ENCODE measurements at regions not wholly inside any gene's neighbourhood (a gene's known extent, or its start where the extent isn't known, plus 50 kb on each side); places are given as distances from the start of the nearest gene placed in this dataset.

DNA sequence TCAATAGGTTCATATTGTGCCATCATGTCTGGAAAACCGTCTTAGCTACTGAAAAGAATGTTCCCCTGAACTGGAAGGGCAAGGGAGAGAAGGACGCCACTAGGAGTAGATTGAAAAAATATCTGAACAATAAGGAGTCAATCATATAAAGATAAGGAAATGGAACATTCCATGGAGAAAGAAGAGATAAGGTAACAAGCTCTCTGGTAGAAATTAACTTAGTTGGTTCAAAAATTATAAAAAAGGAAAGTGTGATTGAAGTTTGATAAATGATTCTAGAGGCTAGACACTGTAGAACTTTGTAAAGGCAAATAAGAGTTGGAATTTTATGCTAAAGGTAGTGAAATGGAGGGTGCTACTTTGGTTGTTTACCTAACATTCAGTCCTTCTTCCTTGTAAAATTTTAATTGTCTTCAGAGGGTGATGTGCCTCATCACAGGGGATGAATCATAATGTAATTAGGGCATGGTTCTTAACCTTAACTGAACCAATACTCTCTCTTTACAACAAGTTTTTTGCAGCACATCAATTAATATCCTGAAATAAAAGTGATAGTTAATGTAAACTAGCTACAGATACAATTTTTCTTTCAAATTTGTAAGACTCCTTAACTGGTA is 135.5 kb downstream of the GPX5 start:
- Histone ChIP-seq H3K4me1 (ENCODE audit: control insufficient read depth in 1 of 2, extremely low read depth in 1 of 2, insufficient read depth in 2 of 2, low read length in 2 of 2) (peaks cover 2 to 11% of the 10 kb centered on the region in 2 experiments), H3K27me3 (replicated peaks in 1 of 2; ENCODE audit: control insufficient read depth in 2 of 2, extremely low read depth in 1 of 2, insufficient read depth in 2 of 2, low read length in 1 of 2) (peaks cover 17 to 25% of the 10 kb centered on the region in 2 experiments), H3K36me3 (ENCODE audit: control insufficient read depth in 2 of 2, extremely low read depth in 1 of 2, insufficient read depth in 1 of 2, low read length in 1 of 2) (no peaks in the 10 kb centered on the region), H3K9me3 (no peaks in the 10 kb centered on the region), H3K4me3 (ENCODE audit: control insufficient read depth in 1 of 2, extremely low read depth in 1 of 2, low read length in 1 of 2) (no peak overlapping the region), H3K27ac (ENCODE audit: low read length) (no peak overlapping the region)
- Mint-ChIP-seq H3K4me3 (no peak overlapping the region), H3K27ac (no peak overlapping the region), H3K9me3 (no peaks in the 10 kb centered on the region), H3K36me3 (no peaks in the 10 kb centered on the region), H3K27me3 (peaks cover 63 to 67% of the 10 kb centered on the region in 2 donors), H3K4me1 (peaks cover 21 to 27% (median 22%) of the 10 kb centered on the region in 3 donors)
- DNase-seq (no peak), ATAC-seq (replicated peaks in 1 of 4) (no peak)
- no CpG with 5 or more reads among the region's 2 CpGs for WGBS (ENCODE audit: insufficient coverage)
- ChIA-PET CTCF (no interaction called here), POLR2A (no interaction called here)

DNA sequence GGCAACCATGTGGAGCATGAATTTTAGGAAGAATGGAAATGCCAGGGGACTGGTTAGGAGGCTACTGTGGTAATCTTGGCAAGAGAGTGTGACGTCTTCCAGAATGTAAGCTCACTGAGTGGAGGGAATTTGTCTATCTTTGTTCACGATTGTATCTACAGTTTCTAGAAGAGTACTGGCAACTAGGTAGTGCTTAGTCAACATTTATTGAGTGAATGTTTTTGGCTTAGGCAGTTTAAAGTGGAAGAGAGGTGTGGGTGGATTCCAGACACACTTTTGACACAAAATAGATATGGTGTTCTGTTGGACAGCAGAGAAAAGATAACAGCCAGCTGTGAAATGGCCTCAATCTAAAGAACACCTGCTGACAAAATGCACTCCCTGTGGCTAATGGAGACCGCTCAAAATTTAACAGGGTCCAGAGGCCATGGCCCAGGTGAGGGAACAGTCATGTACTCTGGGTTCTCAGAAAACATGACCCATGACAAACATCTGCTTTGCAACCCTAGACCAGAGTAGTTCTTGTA is 139.3 kb downstream of the GPX5 start:
- H3K27ac Mint-ChIP-seq: no peak overlapping the region
- no peak overlapping the region for H3K27ac ChIP-seq (ENCODE audit: low read length)
- H3K36me3 Mint-ChIP-seq: no peaks in the 10 kb centered on the region
- ChIA-PET CTCF (no interaction called here), POLR2A (no interaction called here)
- 93% methylated on average over 3 of the region's 3 CpGs for WGBS (ENCODE audit: insufficient coverage)
- H3K9me3 Mint-ChIP-seq: no peaks in the 10 kb centered on the region
- ATAC-seq (replicated peaks in 1 of 4): no peak
- no peaks in the 10 kb centered on the region for H3K4me1 ChIP-seq (ENCODE audit: control insufficient read depth in 1 of 2, extremely low read depth in 1 of 2, insufficient read depth in 2 of 2, low read length in 2 of 2)
- H3K27me3 ChIP-seq (replicated peaks in 1 of 2; ENCODE audit: control insufficient read depth in 2 of 2, extremely low read depth in 1 of 2, insufficient read depth in 2 of 2, low read length in 1 of 2): peaks cover 2 to 10% of the 10 kb centered on the region in 2 experiments
- no peaks in the 10 kb centered on the region for H3K4me1 Mint-ChIP-seq
- no peaks in the 10 kb centered on the region for H3K36me3 ChIP-seq (ENCODE audit: control insufficient read depth in 2 of 2, extremely low read depth in 1 of 2, insufficient read depth in 1 of 2, low read length in 1 of 2)
- H3K9me3 ChIP-seq: no peaks in the 10 kb centered on the region
- no peak overlapping the region for H3K4me3 Mint-ChIP-seq
- no peak overlapping the region for H3K4me3 ChIP-seq (ENCODE audit: control insufficient read depth in 1 of 2, extremely low read depth in 1 of 2, low read length in 1 of 2)
- no peak for DNase-seq
- H3K27me3 Mint-ChIP-seq: peaks cover 41 to 51% of the 10 kb centered on the region in 2 donors

DNA sequence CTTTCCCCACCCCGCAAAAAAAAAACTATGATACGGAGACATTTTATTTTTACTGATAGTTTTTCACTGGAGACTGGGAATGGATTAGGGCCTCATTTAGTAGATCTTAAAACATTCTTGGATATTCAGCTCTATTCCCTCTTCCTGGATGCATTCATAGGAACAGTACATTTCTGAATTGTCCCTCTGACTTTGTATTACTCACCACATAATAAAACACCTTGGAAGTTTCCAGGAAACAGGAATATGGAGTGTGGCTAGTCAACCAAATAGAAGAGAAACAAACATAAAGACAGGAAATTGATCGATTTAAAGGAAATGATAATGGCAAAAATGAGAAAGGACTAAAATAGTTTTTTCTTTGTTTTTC is 147.7 kb downstream of the GPX5 start:
- POLR2A ChIA-PET: interaction anchor here in 1 of 2 donors (1.0 kb wide), 1 partner anchor 780 kb away, joined by 3 read pairs; a partner anchor contains a TSS
- H3K9me3 ChIP-seq: no peaks in the 10 kb centered on the region
- no peak for ATAC-seq (replicated peaks in 1 of 4)
- no peaks in the 10 kb centered on the region for H3K36me3 ChIP-seq (ENCODE audit: control insufficient read depth in 2 of 2, extremely low read depth in 1 of 2, insufficient read depth in 1 of 2, low read length in 1 of 2)
- Mint-ChIP-seq H3K4me1 (peaks cover 15 to 16% (median 16%) of the 10 kb centered on the region in 3 donors), H3K4me3 (peak overlapping the region in 1 of 3 donors; percentile 80), H3K9me3 (peaks cover 0 to 4% (median 0%) of the 10 kb centered on the region in 3 donors), H3K27ac (no peak overlapping the region), H3K36me3 (no peaks in the 10 kb centered on the region), H3K27me3 (peaks cover 55 to 69% of the 10 kb centered on the region in 2 donors)
- no peak for DNase-seq
- H3K4me3 ChIP-seq (ENCODE audit: control insufficient read depth in 1 of 2, extremely low read depth in 1 of 2, low read length in 1 of 2): no peak overlapping the region
- WGBS (ENCODE audit: insufficient coverage): 10% methylated on average over 1 of the region's 3 CpGs
- CTCF ChIA-PET: interaction anchor here (0.6 to 1.1 kb wide), 2 partner anchors 11 to 208 kb away, joined by 3 to 5 read pairs; no protein-coding TSS in a partner anchor
- no peak overlapping the region for H3K27ac ChIP-seq (ENCODE audit: low read length)
- H3K4me1 ChIP-seq (ENCODE audit: control insufficient read depth in 1 of 2, extremely low read depth in 1 of 2, insufficient read depth in 2 of 2, low read length in 2 of 2): peaks cover 0 to 10% of the 10 kb centered on the region in 2 experiments
- H3K27me3 ChIP-seq (replicated peaks in 1 of 2; ENCODE audit: control insufficient read depth in 2 of 2, extremely low read depth in 1 of 2, insufficient read depth in 2 of 2, low read length in 1 of 2): peaks cover 15 to 46% of the 10 kb centered on the region in 2 experiments

DNA sequence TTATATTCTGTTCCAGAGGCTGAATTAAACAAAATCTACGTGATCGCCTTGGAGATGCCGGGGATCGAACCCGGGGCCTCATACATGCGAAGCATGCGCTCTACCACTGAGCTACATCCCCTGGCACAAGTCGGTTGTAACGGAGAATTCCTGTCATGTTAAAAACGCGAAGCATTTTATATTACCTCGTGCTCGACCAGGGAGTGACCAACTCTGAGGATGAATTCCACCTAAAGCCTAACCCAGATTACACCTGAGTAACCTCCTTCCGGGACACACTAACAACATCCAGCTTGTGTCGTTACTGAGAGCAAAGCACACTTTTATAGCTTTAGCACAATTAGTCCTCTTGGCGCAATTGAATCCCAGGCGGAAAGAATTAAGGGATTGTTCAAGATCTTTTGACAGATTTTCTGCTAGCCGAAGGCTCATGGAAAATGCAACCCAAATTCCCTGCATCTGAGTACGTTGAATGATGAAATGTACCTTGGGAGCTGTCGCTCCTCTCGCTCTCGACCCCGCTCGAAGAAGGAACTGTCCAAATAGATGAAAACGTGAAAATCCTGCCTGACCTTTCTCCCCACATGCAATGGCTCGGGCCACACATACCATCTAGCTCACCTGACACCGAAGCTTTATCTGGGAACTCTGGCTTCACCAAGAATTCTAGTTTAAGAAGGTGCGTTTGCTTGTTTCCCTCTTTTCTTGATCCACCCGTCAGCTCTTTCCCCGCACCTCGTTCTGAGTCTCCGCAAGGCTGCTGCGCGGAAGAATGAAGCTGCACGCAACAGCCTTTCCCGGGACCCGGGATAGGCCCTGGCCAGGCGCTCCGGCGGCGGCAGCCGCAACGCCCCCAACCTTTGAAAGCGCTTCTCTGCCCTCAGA is 148.3 kb downstream of the GPX5 start:
- POLR2A ChIA-PET: interaction anchor here in 1 of 2 donors (1.0 kb wide), 1 partner anchor 781 kb away, joined by 3 read pairs; a partner anchor contains a TSS
- Mint-ChIP-seq H3K4me1 (peaks cover 15 to 16% (median 16%) of the 10 kb centered on the region in 3 donors), H3K27me3 (peaks cover 53 to 72% of the 10 kb centered on the region in 2 donors), H3K4me3 (peak overlapping the region in 2 of 3 donors; percentile 32 to 80), H3K36me3 (no peaks in the 10 kb centered on the region), H3K27ac (no peak overlapping the region), H3K9me3 (peaks cover 0 to 4% (median 0%) of the 10 kb centered on the region in 3 donors)
- CTCF ChIA-PET: interaction anchor here in 1 of 2 donors (1.1 kb wide), 1 partner anchor 10 kb away, joined by 3 read pairs; no protein-coding TSS in a partner anchor
- Histone ChIP-seq H3K27ac (ENCODE audit: low read length) (no peak overlapping the region), H3K4me3 (ENCODE audit: control insufficient read depth in 1 of 2, extremely low read depth in 1 of 2, low read length in 1 of 2) (no peak overlapping the region), H3K4me1 (ENCODE audit: control insufficient read depth in 1 of 2, extremely low read depth in 1 of 2, insufficient read depth in 2 of 2, low read length in 2 of 2) (peaks cover 0 to 10% of the 10 kb centered on the region in 2 experiments), H3K36me3 (ENCODE audit: control insufficient read depth in 2 of 2, extremely low read depth in 1 of 2, insufficient read depth in 1 of 2, low read length in 1 of 2) (no peaks in the 10 kb centered on the region), H3K9me3 (no peaks in the 10 kb centered on the region), H3K27me3 (replicated peaks in 1 of 2; ENCODE audit: control insufficient read depth in 2 of 2, extremely low read depth in 1 of 2, insufficient read depth in 2 of 2, low read length in 1 of 2) (peaks cover 13 to 46% of the 10 kb centered on the region in 2 experiments)
- ATAC-seq (replicated peaks in 1 of 4): no peak
- WGBS (ENCODE audit: insufficient coverage): 6% methylated on average over 34 of the region's 44 CpGs
- DNase-seq: peak in 3 of 35 experiments; percentile 5 to 17 (median 16)

DNA sequence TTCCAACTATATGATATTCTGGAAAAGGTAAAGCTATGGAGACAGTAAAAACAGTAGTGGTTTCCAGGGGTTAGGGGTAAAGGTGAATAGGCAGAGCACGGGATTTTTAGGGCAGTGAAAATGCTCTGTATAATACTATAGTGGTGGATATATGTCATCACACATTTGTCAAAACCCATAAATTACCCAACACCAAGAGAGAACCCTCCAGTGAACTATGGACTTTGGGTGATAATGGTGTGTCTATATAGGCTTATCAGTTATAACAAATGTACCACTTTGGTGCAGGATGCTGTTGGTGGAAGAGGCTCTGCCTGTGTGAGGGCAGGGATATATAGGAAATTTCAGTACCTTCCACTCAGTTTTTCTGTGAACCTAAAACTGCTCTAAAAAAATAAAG is 149.9 kb downstream of the GPX5 start:
- no peaks in the 10 kb centered on the region for H3K9me3 ChIP-seq
- ChIA-PET CTCF (no interaction called here), POLR2A (no interaction called here)
- Mint-ChIP-seq H3K27ac (no peak overlapping the region), H3K4me1 (peaks cover 15 to 16% (median 16%) of the 10 kb centered on the region in 3 donors), H3K9me3 (peaks cover 0 to 4% (median 0%) of the 10 kb centered on the region in 3 donors), H3K36me3 (no peaks in the 10 kb centered on the region), H3K27me3 (peaks cover 54 to 72% of the 10 kb centered on the region in 2 donors), H3K4me3 (no peak overlapping the region)
- H3K27ac ChIP-seq (ENCODE audit: low read length): no peak overlapping the region
- DNase-seq (no peak), ATAC-seq (replicated peaks in 1 of 4) (no peak)
- peaks cover 0 to 10% of the 10 kb centered on the region in 2 experiments for H3K4me1 ChIP-seq (ENCODE audit: control insufficient read depth in 1 of 2, extremely low read depth in 1 of 2, insufficient read depth in 2 of 2, low read length in 2 of 2)
- no CpG with 5 or more reads among the region's 1 CpG for WGBS (ENCODE audit: insufficient coverage)
- no peak overlapping the region for H3K4me3 ChIP-seq (ENCODE audit: control insufficient read depth in 1 of 2, extremely low read depth in 1 of 2, low read length in 1 of 2)
- H3K27me3 ChIP-seq (replicated peaks in 1 of 2; ENCODE audit: control insufficient read depth in 2 of 2, extremely low read depth in 1 of 2, insufficient read depth in 2 of 2, low read length in 1 of 2): peaks cover 13 to 41% of the 10 kb centered on the region in 2 experiments
- no peaks in the 10 kb centered on the region for H3K36me3 ChIP-seq (ENCODE audit: control insufficient read depth in 2 of 2, extremely low read depth in 1 of 2, insufficient read depth in 1 of 2, low read length in 1 of 2)

DNA sequence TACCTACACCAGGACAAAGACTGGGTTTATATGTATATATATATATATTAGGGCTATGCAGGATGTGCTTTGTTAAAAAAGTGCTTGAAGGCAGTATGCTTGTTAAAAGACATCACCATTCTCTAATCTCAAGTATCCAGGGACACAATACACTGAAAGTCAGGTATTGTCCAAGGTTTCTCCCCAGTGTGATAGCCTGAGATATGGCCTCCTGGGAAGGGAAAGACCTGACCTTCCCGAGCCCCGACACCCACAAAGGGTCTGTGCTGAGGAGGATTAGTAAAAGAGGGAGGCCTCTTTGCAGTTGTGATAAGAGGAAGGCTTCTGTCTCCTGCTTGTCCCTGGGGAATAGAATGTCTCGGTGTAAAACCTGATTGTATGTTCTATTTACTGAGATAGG is 156.9 kb downstream of the GPX5 start:
- Histone ChIP-seq H3K27me3 (replicated peaks in 1 of 2; ENCODE audit: control insufficient read depth in 2 of 2, extremely low read depth in 1 of 2, insufficient read depth in 2 of 2, low read length in 1 of 2) (peaks cover 15 to 21% of the 10 kb centered on the region in 2 experiments), H3K27ac (ENCODE audit: low read length) (no peak overlapping the region), H3K4me3 (ENCODE audit: control insufficient read depth in 1 of 2, extremely low read depth in 1 of 2, low read length in 1 of 2) (no peak overlapping the region), H3K9me3 (no peaks in the 10 kb centered on the region), H3K36me3 (ENCODE audit: control insufficient read depth in 2 of 2, extremely low read depth in 1 of 2, insufficient read depth in 1 of 2, low read length in 1 of 2) (no peaks in the 10 kb centered on the region), H3K4me1 (ENCODE audit: control insufficient read depth in 1 of 2, extremely low read depth in 1 of 2, insufficient read depth in 2 of 2, low read length in 2 of 2) (no peaks in the 10 kb centered on the region)
- no peak overlapping the region for H3K27ac Mint-ChIP-seq
- ATAC-seq (replicated peaks in 1 of 4): no peak
- 43% methylated on average over 1 of the region's 3 CpGs for WGBS (ENCODE audit: insufficient coverage)
- H3K36me3 Mint-ChIP-seq: no peaks in the 10 kb centered on the region
- ChIA-PET CTCF (no interaction called here), POLR2A (no interaction called here)
- H3K4me3 Mint-ChIP-seq: no peak overlapping the region
- H3K4me1 Mint-ChIP-seq: peaks cover 0 to 23% (median 2%) of the 10 kb centered on the region in 3 donors
- DNase-seq: no peak
- H3K27me3 Mint-ChIP-seq: peaks cover 71 to 74% of the 10 kb centered on the region in 2 donors
- no peaks in the 10 kb centered on the region for H3K9me3 Mint-ChIP-seq

Data from T-cell (primary cell).